IPS-NIHi7 (cell line): ENCODE measurements at regions not wholly inside any gene's neighbourhood (a gene's known extent, or its start where the extent isn't known, plus 50 kb on each side); places are given as distances from the start of the nearest gene placed in this dataset.

ENCODE experiments used
- DNase-seq: peaks from one replicate; pipeline ENCODE4 v3.0.0; 2012; ENCODE audit warnings: mixed read lengths; ENCODE audit errors: extremely low spot score

- no peak for DNase-seq
These were observed 108.7 kb upstream of the KCNJ15 start for GRCh38 chr21:38148046-38148445.

DNA sequence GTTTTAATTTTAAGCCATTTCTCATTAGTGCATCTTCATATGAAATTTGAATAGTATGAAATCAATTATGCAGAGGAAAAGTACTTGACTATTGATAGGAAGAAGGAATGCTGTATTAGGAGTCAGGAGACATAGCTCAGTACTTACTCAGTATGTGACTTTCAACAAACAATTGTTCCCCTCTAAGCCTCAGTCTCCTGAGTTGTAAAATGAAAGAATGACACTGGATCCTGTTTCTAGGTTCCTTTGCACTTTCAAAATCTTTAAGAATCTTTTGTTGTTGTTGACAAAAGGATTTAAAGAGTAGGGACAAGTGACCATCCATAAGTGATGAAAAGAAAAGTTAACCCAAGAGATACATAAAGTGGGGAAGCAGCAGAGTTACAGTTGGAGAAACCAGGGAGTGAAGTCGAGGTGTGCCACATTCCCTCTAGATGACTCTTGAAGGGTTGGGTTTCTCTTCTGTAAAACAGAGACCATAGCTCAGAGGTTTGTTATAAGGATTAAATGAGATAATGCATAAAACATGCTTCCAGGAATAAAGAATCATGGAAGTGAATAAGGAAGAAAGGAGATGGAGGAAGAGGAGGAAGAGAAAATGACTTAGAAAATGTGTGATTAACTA lies 105.7 kb upstream of the KCNJ15 start:
- DNase-seq: no peak

DNA sequence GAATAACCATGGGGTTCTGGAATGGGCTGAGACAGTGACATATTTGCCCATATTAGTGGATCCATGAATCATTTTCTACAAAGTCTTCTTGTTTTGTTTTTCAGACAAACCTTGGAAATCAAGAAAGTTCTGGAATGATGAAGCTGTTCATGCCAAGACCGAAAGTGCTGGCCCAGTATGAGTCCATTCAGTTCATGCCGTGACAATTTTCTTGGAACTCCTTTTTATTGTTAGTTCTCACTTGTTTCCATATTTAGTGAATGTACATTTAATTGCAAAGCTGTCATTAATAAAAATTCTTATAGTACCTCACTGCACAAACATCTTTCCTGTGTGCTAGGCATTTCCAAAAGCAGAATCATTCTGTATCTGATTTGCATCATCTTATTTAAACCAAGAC lies 100.6 kb upstream of the KCNJ15 start:
- DNase-seq: no peak

GRCh38 chr21:38159355-38159754 lies 97.4 kb upstream of the KCNJ15 start:
- DNase-seq: peak; percentile 87

DNA sequence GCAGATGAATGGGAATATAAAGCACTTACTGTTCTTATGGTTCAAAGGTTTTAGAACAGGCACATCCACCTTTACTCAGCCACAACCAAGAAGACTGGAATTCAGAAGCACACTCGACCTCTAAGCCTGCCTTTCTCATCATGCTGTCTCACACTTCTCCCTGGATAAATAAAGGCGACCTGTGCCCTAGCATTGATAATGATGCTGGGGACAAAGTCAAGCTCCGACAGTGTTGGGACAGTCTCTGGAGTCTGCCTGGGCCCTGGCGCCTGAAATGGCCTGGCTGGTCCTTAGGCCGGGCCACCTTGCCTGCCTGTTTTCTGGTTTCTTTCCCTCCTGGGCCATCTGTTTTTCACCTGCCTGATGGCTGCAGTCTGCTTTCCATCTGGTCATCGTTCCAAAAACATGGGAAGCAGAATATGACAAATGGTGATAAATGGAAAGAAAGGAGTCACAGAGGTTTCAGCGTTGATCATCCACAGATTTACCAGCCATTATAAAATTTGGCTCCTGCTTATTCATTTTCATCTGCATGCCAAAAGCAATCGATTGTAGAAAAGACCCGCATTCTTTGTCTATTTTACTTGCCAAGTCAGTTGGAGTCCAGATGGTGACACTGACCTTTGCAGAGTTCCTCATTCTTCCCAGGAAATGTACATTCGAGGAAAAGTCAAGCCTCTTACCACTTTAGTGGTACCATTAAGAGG lies 91.2 kb upstream of the KCNJ15 start:
- no peak for DNase-seq

DNA sequence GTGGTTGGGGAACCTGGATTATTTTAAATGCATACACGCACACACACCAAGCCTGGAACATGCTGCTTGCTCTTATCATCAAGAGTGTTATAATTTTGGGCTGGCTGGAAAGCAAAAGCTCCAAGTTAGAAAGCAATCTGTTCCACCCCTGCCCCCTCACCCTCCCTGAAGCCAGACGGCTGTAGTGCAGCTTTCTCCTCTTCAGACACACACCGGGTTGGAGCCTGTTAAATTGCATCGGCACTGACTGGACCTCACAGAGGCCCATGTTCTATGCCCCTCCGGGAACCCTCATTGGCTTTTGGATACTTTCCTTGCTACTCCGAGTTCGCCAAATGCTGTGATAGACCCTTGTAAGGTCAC lies 90.6 kb upstream of the KCNJ15 start:
- DNase-seq: no peak

- no peak for DNase-seq
These were observed 89.4 kb upstream of the KCNJ15 start for GRCh38 chr21:38167345-38167744.

- peak; percentile 60 for DNase-seq
These were observed 86.5 kb upstream of the KCNJ15 start for GRCh38 chr21:38170283-38170682.

DNA sequence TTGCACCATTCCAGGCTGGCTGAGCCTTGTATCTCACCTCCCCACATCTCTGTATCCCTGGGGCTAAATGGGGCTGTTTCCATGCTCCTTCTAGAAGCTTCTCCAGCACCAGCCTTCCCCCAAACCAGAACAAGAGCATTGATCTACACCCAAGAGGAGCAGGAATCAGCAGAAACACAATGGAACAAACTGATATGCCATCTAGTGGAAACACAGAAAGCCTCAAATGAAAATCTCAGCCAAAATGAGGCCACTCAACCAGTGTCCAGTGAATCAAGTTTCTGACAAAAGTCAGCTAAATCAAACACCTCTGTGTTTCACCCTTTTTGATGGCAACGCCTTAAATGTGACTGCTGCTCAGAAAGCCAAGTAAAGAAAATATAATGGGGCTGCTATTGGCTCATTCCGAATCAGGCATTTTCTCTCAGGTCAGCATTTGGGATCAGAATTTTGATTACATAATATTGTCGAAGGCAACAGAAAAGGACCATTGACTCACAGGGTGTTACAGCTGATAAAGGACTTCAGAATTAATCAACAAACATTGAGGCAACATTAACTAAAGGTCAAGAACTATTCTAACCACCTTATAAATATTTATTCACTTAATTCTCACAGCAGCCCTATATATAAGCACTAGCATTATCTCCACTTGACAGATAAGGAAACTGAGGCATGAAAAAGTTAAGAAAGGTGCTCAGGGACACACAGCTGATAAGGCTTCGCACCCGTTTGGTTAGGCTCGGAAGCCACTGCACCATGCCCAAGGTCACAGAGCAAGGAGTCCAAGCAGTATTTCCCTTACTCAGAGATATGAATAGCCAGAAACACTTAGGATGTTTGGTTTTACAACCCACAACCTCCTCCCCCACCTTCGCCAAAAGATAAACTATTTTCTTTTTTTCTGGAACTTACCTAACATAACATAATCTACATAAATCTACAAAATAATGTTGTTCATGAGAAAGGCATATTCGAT lies 85.8 kb upstream of the KCNJ15 start:
- DNase-seq: no peak

DNA sequence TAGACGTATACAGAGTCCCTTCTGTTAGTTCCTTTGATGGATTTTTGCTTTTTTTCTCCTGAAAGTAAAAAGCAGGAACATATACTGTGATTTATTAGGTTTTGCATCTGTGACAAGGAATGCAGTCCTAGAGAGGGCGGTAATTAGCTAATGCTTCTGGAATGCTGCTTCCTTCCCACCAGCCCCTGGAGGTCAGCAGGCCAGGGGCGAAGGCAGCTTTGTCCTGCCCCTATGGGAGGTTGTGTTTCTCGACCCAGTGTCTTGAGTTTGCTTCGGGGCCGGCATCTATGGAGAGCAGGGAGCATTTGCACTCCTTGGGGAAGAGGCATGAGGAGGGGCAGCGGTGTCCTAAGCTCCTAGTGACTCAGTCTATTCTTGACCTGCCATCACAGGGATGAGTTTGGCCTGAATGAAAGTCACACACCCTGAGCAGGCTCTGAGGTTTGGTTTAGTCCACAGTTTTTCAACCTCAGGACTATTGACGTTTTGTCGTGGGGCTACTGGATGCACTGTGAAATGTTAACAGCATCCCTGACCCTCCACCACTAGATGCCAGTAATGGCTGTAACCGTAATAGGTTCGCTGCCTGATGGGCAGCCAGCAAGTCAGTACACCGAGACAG lies 85.0 kb upstream of the KCNJ15 start:
- peak; percentile 86 for DNase-seq

DNA sequence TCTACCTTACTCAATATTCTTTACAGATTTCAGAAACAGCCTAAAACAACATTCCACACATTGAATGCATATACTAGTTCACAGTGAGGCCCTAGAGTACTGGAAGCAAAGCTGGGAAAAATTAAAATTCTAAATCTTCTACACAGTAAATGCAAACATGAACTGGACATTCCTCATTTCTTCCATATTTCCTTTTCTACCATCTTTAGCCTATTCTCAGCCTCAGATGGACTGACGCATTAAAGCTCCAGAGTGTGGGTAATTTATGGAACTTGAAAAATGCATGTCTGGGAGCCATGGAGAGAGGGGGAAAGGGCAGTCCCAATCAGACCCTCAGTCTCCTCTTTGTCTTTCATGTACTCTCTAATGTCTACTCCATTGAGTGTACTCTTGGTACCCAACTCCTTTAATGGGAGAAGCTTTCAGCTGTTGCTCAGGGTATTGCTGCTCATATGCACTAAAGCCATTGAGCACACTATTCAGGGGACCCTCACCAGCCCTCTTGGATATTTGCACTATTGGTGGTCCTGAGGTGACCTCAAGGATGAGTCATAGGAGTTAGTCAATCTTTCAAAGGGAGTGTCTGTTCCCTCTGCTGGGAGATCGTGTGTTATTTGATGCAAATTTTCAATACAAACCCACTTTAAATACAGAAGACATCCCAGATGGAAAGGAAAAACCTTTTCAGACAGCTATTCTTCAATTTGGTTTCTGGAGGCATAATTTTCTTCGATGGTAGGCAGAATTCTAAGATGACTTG lies 83.3 kb upstream of the KCNJ15 start:
- DNase-seq: no peak

- DNase-seq: no peak
These were observed 81.5 kb upstream of the KCNJ15 start for GRCh38 chr21:38175306-38175705.

GRCh38 chr21:38177919-38178652 lies 78.7 kb upstream of the KCNJ15 start:
- no peak for DNase-seq

DNA sequence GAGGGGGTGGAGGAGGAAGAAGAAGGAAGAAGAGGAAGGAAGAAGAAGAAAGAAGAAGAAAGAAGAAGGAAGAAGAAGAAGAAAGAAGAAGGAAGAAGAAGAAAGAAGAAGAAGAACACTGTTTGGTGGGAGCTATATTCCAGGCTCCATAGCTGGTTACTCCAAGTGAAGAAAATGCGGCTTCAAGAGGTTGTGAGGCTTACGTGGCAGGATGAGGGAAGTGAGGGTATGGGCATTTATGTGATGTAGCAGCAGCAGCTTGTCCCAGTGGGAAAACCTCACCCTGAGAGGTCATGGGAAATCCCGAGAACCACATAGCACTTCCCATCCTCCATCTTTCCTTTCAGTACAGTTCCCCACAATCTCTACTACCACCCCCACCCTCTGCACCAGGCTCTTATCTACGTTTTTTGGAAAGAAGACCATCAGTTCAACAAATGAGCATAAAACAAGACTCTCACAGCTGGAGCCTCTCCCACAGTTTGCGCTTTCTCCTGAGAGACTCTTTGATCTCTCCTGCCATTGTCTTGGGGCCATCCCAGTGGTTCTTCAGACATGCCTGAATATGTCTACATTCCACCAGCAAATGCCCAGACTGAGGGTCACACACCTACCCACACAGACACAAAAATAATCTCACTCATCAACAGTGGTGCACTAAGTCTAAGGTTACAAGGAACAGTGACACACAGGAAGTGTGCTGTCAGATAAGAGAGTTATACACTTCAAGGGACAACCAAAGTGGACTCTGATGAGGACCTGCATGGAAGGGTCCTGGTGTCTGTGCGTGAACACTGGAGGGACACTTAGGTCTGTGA lies 77.9 kb upstream of the KCNJ15 start:
- DNase-seq: no peak

DNA sequence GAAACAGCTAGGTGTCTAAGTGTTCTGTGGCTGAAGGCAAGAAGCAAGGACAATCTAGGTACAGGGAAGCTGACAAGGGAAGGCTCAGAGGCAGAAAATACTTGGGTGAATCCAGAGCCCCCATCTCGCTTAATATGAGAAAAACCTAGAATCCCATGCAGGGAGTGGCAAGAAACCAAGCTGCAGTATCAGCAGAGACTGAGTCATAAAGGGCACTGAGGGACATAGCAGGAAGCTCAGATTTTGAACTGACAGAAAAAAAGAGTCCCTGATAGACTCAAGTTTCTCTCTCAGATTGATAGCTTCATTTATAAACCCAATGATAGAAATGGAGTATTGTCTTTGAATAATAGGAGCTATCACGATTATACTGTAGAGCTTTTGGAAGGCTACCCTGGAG lies 77.3 kb upstream of the KCNJ15 start:
- no peak for DNase-seq

GRCh38 chr21:38181096-38181495 lies 75.7 kb upstream of the KCNJ15 start:
- no peak for DNase-seq

- no peak for DNase-seq
These were observed 74.3 kb upstream of the KCNJ15 start for GRCh38 chr21:38182370-38182985.

GRCh38 chr21:38183961-38184360 lies 72.8 kb upstream of the KCNJ15 start:
- DNase-seq: no peak

- DNase-seq: no peak
These were observed 70.0 kb upstream of the KCNJ15 start for GRCh38 chr21:38186661-38187270.
